ENCODE measurements at regions not wholly inside any gene's neighbourhood (a gene's known extent, or its start where the extent isn't known, plus 50 kb on each side); places are given as distances from the start of the nearest gene placed in this dataset.
"Not testable (repeated sequence)": the region's sequence is repeated elsewhere in the genome, so short reads cannot be mapped to it uniquely, and the experiment has no call there.

- DNase-seq (ENCODE audit: low spot score), result no peak
These were observed 79.6 kb downstream of the INSIG1 start for GRCh38 chr7:155377071-155377837.

- DNase-seq (ENCODE audit: low spot score), result no peak
These were observed 79.9 kb upstream of the EN2 start for GRCh38 chr7:155377838-155378579.

- no peak for DNase-seq (ENCODE audit: low spot score)
These were observed 79.4 kb upstream of the EN2 start for GRCh38 chr7:155378580-155378934.

- no peak for DNase-seq (ENCODE audit: low spot score)
These were observed 78.7 kb upstream of the EN2 start for GRCh38 chr7:155378959-155379871.

- DNase-seq (ENCODE audit: low spot score), result peak; percentile 75
These were observed 77.6 kb upstream of the EN2 start for GRCh38 chr7:155380221-155380861.

GRCh38 chr7:155380976-155381851, 76.7 kb upstream of the EN2 start:
- DNase-seq (ENCODE audit: low spot score), result no peak

GRCh38 chr7:155381852-155382801, 75.8 kb upstream of the EN2 start:
- no peak for DNase-seq (ENCODE audit: low spot score)

GRCh38 chr7:155382802-155383171, 75.1 kb upstream of the EN2 start:
- DNase-seq (ENCODE audit: low spot score), result no peak

- DNase-seq (ENCODE audit: low spot score), result no peak
These were observed 74.0 kb upstream of the EN2 start for GRCh38 chr7:155383756-155384491.

GRCh38 chr7:155384751-155385150, 73.2 kb upstream of the EN2 start:
- no peak for DNase-seq (ENCODE audit: low spot score)

- DNase-seq (ENCODE audit: low spot score), result not testable (repeated sequence)
These were observed 72.7 kb upstream of the EN2 start for GRCh38 chr7:155385182-155385581.

GRCh38 chr7:155386608-155387007, 71.3 kb upstream of the EN2 start:
- DNase-seq (ENCODE audit: low spot score), result no peak

- no peak for DNase-seq (ENCODE audit: low spot score)
These were observed 70.8 kb upstream of the EN2 start for GRCh38 chr7:155387066-155387620.

- no peak for DNase-seq (ENCODE audit: low spot score)
These were observed 69.4 kb upstream of the EN2 start for GRCh38 chr7:155388561-155388960.

- DNase-seq (ENCODE audit: low spot score), result no peak
These were observed 66.5 kb upstream of the EN2 start for GRCh38 chr7:155391414-155391813.

- no peak for DNase-seq (ENCODE audit: low spot score)
These were observed 65.0 kb upstream of the EN2 start for GRCh38 chr7:155392726-155393570.

- no peak for DNase-seq (ENCODE audit: low spot score)
These were observed 63.5 kb upstream of the EN2 start for GRCh38 chr7:155394413-155394812.

Measured in SK-N-DZ (cell line).